ENCODE measurements at regions not wholly inside any gene's neighbourhood (a gene's known extent, or its start where the extent isn't known, plus 50 kb on each side); places are given as distances from the start of the nearest gene placed in this dataset.
"Not testable (repeated sequence)": the region's sequence is repeated elsewhere in the genome, so short reads cannot be mapped to it uniquely, and the experiment has no call there.

DNA sequence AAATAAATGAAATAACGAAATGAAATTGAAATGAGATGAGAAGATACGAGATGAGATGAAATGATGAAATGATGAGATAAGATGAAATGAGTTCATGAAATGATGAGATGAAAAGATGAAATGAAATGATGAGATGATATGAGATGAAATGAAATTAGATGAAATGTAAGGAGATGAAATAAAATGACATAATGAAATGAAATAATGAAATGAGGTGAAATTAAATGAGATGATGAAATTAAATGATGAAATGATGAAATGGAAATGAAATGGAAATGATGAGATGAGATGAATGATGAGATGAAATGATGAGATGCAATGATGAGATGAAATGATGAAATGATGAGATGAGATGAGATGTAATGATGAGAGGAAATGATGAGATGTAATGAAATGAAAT is 2881.4 kb upstream of the TEKT4 start:
- not testable (repeated sequence) for H3K27ac Mint-ChIP-seq (ENCODE audit: unreplicated experiment); H3K27me3 Mint-ChIP-seq (ENCODE audit: low read depth); H3K9me3 Mint-ChIP-seq (ENCODE audit: low read depth); H3K4me3 Mint-ChIP-seq (ENCODE audit: unreplicated experiment); H3K4me1 Mint-ChIP-seq (ENCODE audit: low read depth); DNase-seq (ENCODE audit: low spot score); H3K36me3 Mint-ChIP-seq (ENCODE audit: low read depth)

DNA sequence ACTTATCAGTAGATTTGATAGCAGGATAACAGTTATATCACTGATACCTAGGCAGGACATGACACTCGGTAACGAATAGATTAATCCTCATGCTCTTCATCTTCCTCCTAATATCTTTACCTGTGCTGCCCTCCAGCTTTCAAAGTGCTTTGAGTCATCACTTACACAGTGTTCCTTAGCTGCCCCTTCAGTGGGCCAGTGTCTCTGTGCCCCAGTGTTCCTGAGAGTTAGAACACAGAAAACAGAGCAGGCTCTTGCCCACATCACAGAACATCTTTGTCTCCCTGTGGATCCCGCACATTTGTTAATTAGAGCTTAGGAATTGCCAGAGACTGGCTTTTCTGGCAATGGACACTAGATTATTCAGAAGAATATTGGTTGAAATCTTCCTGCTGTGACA is 2864.7 kb upstream of the TEKT4 start:
- not testable (repeated sequence) for H3K36me3 Mint-ChIP-seq (ENCODE audit: low read depth); H3K27me3 Mint-ChIP-seq (ENCODE audit: low read depth); DNase-seq (ENCODE audit: low spot score); H3K4me3 Mint-ChIP-seq (ENCODE audit: unreplicated experiment); H3K27ac Mint-ChIP-seq (ENCODE audit: unreplicated experiment); H3K9me3 Mint-ChIP-seq (ENCODE audit: low read depth); H3K4me1 Mint-ChIP-seq (ENCODE audit: low read depth)
